UCSD-AML1 (cell line): ENCODE measurements at regions not wholly inside any gene's neighbourhood (a gene's known extent, or its start where the extent isn't known, plus 50 kb on each side); places are given as distances from the start of the nearest gene placed in this dataset.
"Not testable (repeated sequence)": the region's sequence is repeated elsewhere in the genome, so short reads cannot be mapped to it uniquely, and the experiment has no call there.

Source experiments
- DNase-seq: peaks from one replicate; lab custom pipeline; 2025; ENCODE audit not compliant: unreplicated experiment; lab: John Stamatoyannopoulos, UW

- DNase-seq: no peak
These were observed 205.4 kb upstream of the PTPRD start for GRCh38 chr9:10818206-10818605.

- DNase-seq: no peak
These were observed 223.1 kb upstream of the PTPRD start for GRCh38 chr9:10835791-10836463.

GRCh38 chr9:10843151-10843550, 230.3 kb upstream of the PTPRD start:
- no peak for DNase-seq

GRCh38 chr9:10855847-10856246, 243.0 kb upstream of the PTPRD start:
- DNase-seq: no peak

GRCh38 chr9:10858817-10859216, 246.0 kb upstream of the PTPRD start:
- no peak for DNase-seq

GRCh38 chr9:10863476-10863875, 250.7 kb upstream of the PTPRD start:
- no peak for DNase-seq

- no peak for DNase-seq
These were observed 254.4 kb upstream of the PTPRD start for GRCh38 chr9:10867194-10867593.

GRCh38 chr9:10869687-10870086, 256.9 kb upstream of the PTPRD start:
- DNase-seq: no peak

- no peak for DNase-seq
These were observed 261.2 kb upstream of the PTPRD start for GRCh38 chr9:10873999-10874398.

- no peak for DNase-seq
These were observed 262.9 kb upstream of the PTPRD start for GRCh38 chr9:10875752-10876151.

- no peak for DNase-seq
These were observed 263.5 kb upstream of the PTPRD start for GRCh38 chr9:10876333-10876732.

- not testable (repeated sequence) for DNase-seq
These were observed 277.5 kb upstream of the PTPRD start for GRCh38 chr9:10890266-10890665.

GRCh38 chr9:10899509-10899908, 286.7 kb upstream of the PTPRD start:
- DNase-seq: no peak

GRCh38 chr9:10903969-10904368, 291.2 kb upstream of the PTPRD start:
- no peak for DNase-seq

GRCh38 chr9:10910779-10911178, 298.0 kb upstream of the PTPRD start:
- DNase-seq: no peak

- no peak for DNase-seq
These were observed 298.6 kb upstream of the PTPRD start for GRCh38 chr9:10911373-10911772.

- DNase-seq: no peak
These were observed 304.2 kb upstream of the PTPRD start for GRCh38 chr9:10917001-10917400.

- no peak for DNase-seq
These were observed 308.9 kb upstream of the PTPRD start for GRCh38 chr9:10921671-10922070.

GRCh38 chr9:10925896-10926295, 313.1 kb upstream of the PTPRD start:
- DNase-seq: no peak

GRCh38 chr9:10928372-10928771, 315.6 kb upstream of the PTPRD start:
- DNase-seq: no peak

- no peak for DNase-seq
These were observed 317.3 kb upstream of the PTPRD start for GRCh38 chr9:10930081-10930480.

- DNase-seq: no peak
These were observed 334.0 kb upstream of the PTPRD start for GRCh38 chr9:10946676-10947410.

GRCh38 chr9:10957878-10958277, 345.1 kb upstream of the PTPRD start:
- no peak for DNase-seq
